K562 (cell line): ENCODE measurements at regions not wholly inside any gene's neighbourhood (a gene's known extent, or its start where the extent isn't known, plus 50 kb on each side); places are given as distances from the start of the nearest gene placed in this dataset.

Experiments used
- ATAC-seq: fragments of 200-7000 bp; cut with Tn5 transposase; 3 replicates; pipeline ENCODE4 v1.9.1; 2020; ENCODE audit warnings: moderate library complexity
- BruUV-seq: library from RNA; stranded (reverse); fragments of 400-500 nt; replicated peaks from 2 replicates; lab custom pipeline; 2021; lab: Mats Ljungman, UMichigan
- CTCF ChIA-PET: fragments of 300-600 bp; formaldehyde crosslinking; extraction: SDS; loops from one replicate; lab custom pipeline; 2021; ENCODE audit warnings: low intra/inter-chr PET ratio; lab: Yijun Ruan, JAX
- POLR2A ChIA-PET: fragments of 300-600, 350-650 bp; sonication (Branson Sonifier 250); formaldehyde crosslinking; extraction: SDS; loops from one replicate; lab custom pipeline; 2021; ENCODE audit warnings: antibody characterized with exemption, inconsistent platforms; lab: Yijun Ruan, JAX
- DNase-seq, 4 experiments: peaks; one replicate each; pipeline versions ENCODE4 v3.0.0 to v3.0.0-alpha.2; 2011 to 2018; ENCODE audit warnings: low spot score in 3 of 4, mixed read lengths in 3 of 4; ENCODE audit errors: extremely low read depth in 1 of 4
- FAIRE-seq: peaks from 2 replicates; lab custom pipeline; 2011; peaks lifted over from hg19 to GRCh38; lab: Jason Lieb, UNC
- H2AFZ ChIP-seq: 2 replicates; pipeline ENCODE4 v1.6.0; 2011; ENCODE audit warnings: low read depth, low read length, control low read depth, inconsistent platforms
- H3K27ac ChIP-seq: fragments of 200-600 bp; 3 replicates; pipeline ENCODE4 v1.8.0; 2011; ENCODE audit warnings: low read depth, mild to moderate bottlenecking, control low read depth, inconsistent platforms, low read length, moderate library complexity, mixed read lengths; ENCODE audit errors: extremely low read depth
- H3K27me3 ChIP-seq, 2 experiments: fragments of 300-600 bp in 1 of 2; 2 replicates in 1 of 2; 3 replicates in 1 of 2; pipeline versions ENCODE4 v1.6.0 to v1.8.0; 2011; ENCODE audit warnings: inconsistent platforms in 2 of 2, low read length in 2 of 2, mild to moderate bottlenecking in 1 of 2, mixed read lengths in 1 of 2, moderate library complexity in 1 of 2; ENCODE audit not compliant: control insufficient read depth in 2 of 2, insufficient read depth in 2 of 2
- H3K36me3 ChIP-seq: fragments of 300-600 bp; 3 replicates; pipeline ENCODE4 v1.8.0; 2011; ENCODE audit warnings: mild to moderate bottlenecking, low read length, inconsistent platforms; ENCODE audit not compliant: control insufficient read depth, insufficient read depth
- H3K4me1 ChIP-seq, 2 experiments: fragments of 200-600 bp in 1 of 2; replicated peaks in 1 of 2; 2 replicates in 1 of 2; 3 replicates in 1 of 2; pipeline versions ENCODE4 v1.5.1 to v1.8.0; 2011; ENCODE audit warnings: inconsistent platforms in 2 of 2, low read length in 2 of 2, mild to moderate bottlenecking in 1 of 2, mixed read lengths in 1 of 2, moderate library complexity in 1 of 2; ENCODE audit not compliant: control insufficient read depth in 2 of 2, insufficient read depth in 2 of 2
- H3K4me2 ChIP-seq: 2 replicates; pipeline ENCODE4 v1.6.1; 2011; ENCODE audit warnings: low read length, control low read depth, inconsistent platforms, mixed read lengths; ENCODE audit not compliant: insufficient read depth
- H3K4me3 ChIP-seq: fragments of 200-600 bp; sonication (generic), shearing (Covaris generic); 2 replicates; pipeline ENCODE4 v1.5.1; 2016; ENCODE audit warnings: control low read depth, inconsistent platforms
- H3K79me2 ChIP-seq: fragments of 200-600 bp; 3 replicates; pipeline ENCODE4 v1.8.0; 2011; ENCODE audit warnings: low read length, inconsistent platforms; ENCODE audit not compliant: control insufficient read depth, insufficient read depth
- H3K9ac ChIP-seq, 2 experiments: 2 replicates each; pipeline versions ENCODE4 v1.6.0 to v1.6.1; 2011; ENCODE audit warnings: low read depth in 2 of 2, low read length in 2 of 2, control low read depth in 1 of 2, inconsistent platforms in 1 of 2, mild to moderate bottlenecking in 1 of 2, mixed read lengths in 1 of 2; ENCODE audit not compliant: insufficient read depth in 1 of 2
- H3K9me1 ChIP-seq: one replicate; pipeline ENCODE4 v1.6.0; 2011; ENCODE audit warnings: inconsistent platforms, mild to moderate bottlenecking, low read length, moderate library complexity; ENCODE audit not compliant: control insufficient read depth, insufficient read depth
- H3K9me3 ChIP-seq: replicated peaks from 2 replicates; pipeline ENCODE4 v1.5.1; 2011; ENCODE audit warnings: low read depth, low read length, inconsistent platforms; ENCODE audit not compliant: control insufficient read depth, insufficient read depth
- H4K20me1 ChIP-seq: replicated peaks from 2 replicates; pipeline ENCODE4 v1.6.1; 2011; ENCODE audit warnings: low read length, inconsistent platforms, mixed read lengths; ENCODE audit not compliant: control insufficient read depth, insufficient read depth
- CAMTA2 ChIP-seq: fragments of 250-450 bp; sonication (Bioruptor Pico); conservative IDR thresholded peaks from 2 replicates; pipeline ENCODE4 v1.5.1; 2022
- CEBPG ChIP-seq, 3 experiments: fragments of 200-800 bp in 1 of 3; sonication (Bioruptor generic) in 1 of 3; sonication (generic) in 1 of 3; formaldehyde crosslinking in 1 of 3; IDR thresholded peaks in 2 of 3; conservative IDR thresholded peaks in 1 of 3; 2 replicates each; pipeline versions ENCODE4 v1.6.1 to v1.8.0; 2016 to 2022; ENCODE audit warnings: missing compliant biosample characterization in 2 of 3, missing genetic modification characterization in 2 of 3, mild to moderate bottlenecking in 1 of 3, missing genetic modification reagents in 1 of 3
- DACH1 ChIP-seq: fragments of 450-650 bp; IDR thresholded peaks from 2 replicates; pipeline ENCODE4 v1.6.1; 2018; ENCODE audit not compliant: partially characterized antibody
- DIDO1 ChIP-seq: fragments of 450-650 bp; IDR thresholded peaks from 2 replicates; pipeline ENCODE4 v1.6.1; 2016; ENCODE audit warnings: low read depth, missing biosample characterization, missing genetic modification characterization
- DMBX1 ChIP-seq: fragments of 250-450 bp; sonication (Bioruptor Pico); IDR thresholded peaks from 2 replicates; pipeline ENCODE4 v1.8.0; 2022; ENCODE audit warnings: inconsistent platforms, mild to moderate bottlenecking, moderate library complexity, borderline replicate concordance
- HMGN3 ChIP-seq: IDR thresholded peaks from 2 replicates; pipeline ENCODE4 v1.6.1; 2011; ENCODE audit warnings: borderline replicate concordance, low read depth, mild to moderate bottlenecking, mixed read lengths, low read length; ENCODE audit not compliant: insufficient read length; ENCODE audit errors: extremely low read depth
- HOXB6 ChIP-seq: fragments of 250-450 bp; sonication (Bioruptor Pico); IDR thresholded peaks from 2 replicates; pipeline ENCODE4 v1.5.1; 2022; ENCODE audit warnings: mild to moderate bottlenecking, borderline replicate concordance
- ILF3 ChIP-seq: fragments of 450-650 bp; IDR thresholded peaks from 2 replicates; pipeline ENCODE4 v1.6.1; 2018; ENCODE audit warnings: antibody characterized with exemption, mild to moderate bottlenecking, moderate library complexity, borderline replicate concordance
- IRF1 ChIP-seq: sonication (generic); formaldehyde crosslinking; IDR thresholded peaks from 2 replicates; pipeline ENCODE4 v1.8.0; 2022; ENCODE audit warnings: missing genetic modification reagents, mild to moderate bottlenecking, borderline replicate concordance
- MIER1 ChIP-seq: fragments of 450-650 bp; IDR thresholded peaks from 2 replicates; pipeline ENCODE4 v1.6.1; 2016; ENCODE audit warnings: antibody characterized with exemption, mild to moderate bottlenecking, low read depth
- NONO ChIP-seq, 2 experiments: fragments of 200-400 bp in 1 of 2; fragments of 450-650 bp in 1 of 2; formaldehyde crosslinking in 1 of 2; IDR thresholded peaks; 2 replicates each; pipeline ENCODE4 v1.6.1; 2017; ENCODE audit warnings: low read depth in 2 of 2, mild to moderate bottlenecking in 2 of 2, moderate library complexity in 2 of 2, low read length in 1 of 2
- U2AF1 ChIP-seq: fragments of 200-400 bp; formaldehyde crosslinking; optimal IDR thresholded peaks from 2 replicates; pipeline ENCODE3; 2017; ENCODE audit warnings: mild to moderate bottlenecking, low read depth, low read length, moderate library complexity
- ZBED1 ChIP-seq: IDR thresholded peaks from 2 replicates; pipeline ENCODE4 v1.6.1; 2014
- ZBTB1 ChIP-seq: sonication (generic); formaldehyde crosslinking; IDR thresholded peaks from 2 replicates; pipeline ENCODE4 v1.8.1; 2023; ENCODE audit warnings: missing genetic modification reagents, low read depth, mild to moderate bottlenecking, borderline replicate concordance
- ZFP36 ChIP-seq: fragments of 150-350 bp; IDR thresholded peaks from 2 replicates; pipeline ENCODE4 v1.6.1; 2018; ENCODE audit warnings: low read length, low read depth; ENCODE audit not compliant: partially characterized antibody
- ZNF12 ChIP-seq: sonication (generic); formaldehyde crosslinking; IDR thresholded peaks from 2 replicates; pipeline ENCODE4 v1.4.0; 2020; ENCODE audit warnings: mild to moderate bottlenecking, missing genetic modification reagents
- WGBS: fragments of 100-300 bp; shearing (Covaris generic); methylation state at CpG from one replicate; pipeline ENCODE4 v1.1.6; 2016; ENCODE audit warnings: low coverage, mixed read lengths; ENCODE audit not compliant: insufficient coverage; ENCODE audit errors: missing lambda C conversion rate; 5-methylcytosine and 5-hydroxymethylcytosine counted together
- in situ Hi-C: fragments of 300-500 bp; cut with MboI; formaldehyde crosslinking; loops from 4 replicates; pipeline ENCODE4 v1.15.0; 2018; ENCODE audit warnings: inconsistent platforms, mixed read lengths
- intact Hi-C: fragments of 100-400 bp; cut with micrococcal nuclease; formaldehyde crosslinking; loops from 2 replicates; pipeline ENCODE4 v1.14.2; 2022
- TF ChIP-seq, protein P1 (sequence below): fragments of 450-650 bp; formaldehyde crosslinking; IDR thresholded peaks from 2 replicates; pipeline ENCODE4 v1.4.0; 2022; ENCODE audit warnings: mild to moderate bottlenecking, moderate library complexity
- TF ChIP-seq, protein P2 (sequence below): sonication (generic); formaldehyde crosslinking; IDR thresholded peaks from 2 replicates; pipeline ENCODE4 v1.8.0; 2022; ENCODE audit warnings: missing genetic modification reagents, mild to moderate bottlenecking, borderline replicate concordance

DNA sequence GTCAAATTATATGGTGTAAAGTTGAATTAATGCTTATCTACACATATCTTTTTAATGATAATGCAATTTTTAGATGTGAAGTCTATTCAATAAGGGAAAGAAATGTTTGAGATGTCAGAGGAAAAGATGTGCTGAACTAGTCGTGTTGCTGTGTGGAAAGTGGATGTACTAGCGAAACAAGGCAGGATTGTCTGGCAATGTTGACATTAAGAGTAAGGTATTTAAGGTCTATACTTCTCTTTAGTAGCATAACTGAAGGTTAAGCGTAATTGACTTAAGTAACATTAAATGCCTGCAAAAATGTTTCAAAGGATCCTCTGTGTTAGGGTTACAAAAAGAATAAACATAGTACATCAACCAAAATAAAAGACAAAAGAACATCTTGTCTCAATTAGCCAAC lies 787.3 kb upstream of the KLHL1 start:
- in situ Hi-C loops = no loop called here
- TF ChIP-seq, protein P1, sequence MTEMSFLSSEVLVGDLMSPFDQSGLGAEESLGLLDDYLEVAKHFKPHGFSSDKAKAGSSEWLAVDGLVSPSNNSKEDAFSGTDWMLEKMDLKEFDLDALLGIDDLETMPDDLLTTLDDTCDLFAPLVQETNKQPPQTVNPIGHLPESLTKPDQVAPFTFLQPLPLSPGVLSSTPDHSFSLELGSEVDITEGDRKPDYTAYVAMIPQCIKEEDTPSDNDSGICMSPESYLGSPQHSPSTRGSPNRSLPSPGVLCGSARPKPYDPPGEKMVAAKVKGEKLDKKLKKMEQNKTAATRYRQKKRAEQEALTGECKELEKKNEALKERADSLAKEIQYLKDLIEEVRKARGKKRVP (CRISPR knock-in tag) = no peak
- TF ChIP-seq ILF3 = no peak
- no peak for TF ChIP-seq MIER1
- no peak for TF ChIP-seq DMBX1 (CRISPR knock-in tag)
- no peak for TF ChIP-seq CAMTA2
- TF ChIP-seq U2AF1 = no peak
- no peak for TF ChIP-seq NONO (IDR thresholded peaks at IDR 0.05; ENCODE audit: low read depth in 2 of 2, low read length in 1 of 2)
- TF ChIP-seq ZNF12 (CRISPR knock-in tag) = no peak
- TF ChIP-seq HOXB6 (CRISPR knock-in tag) = no peak
- TF ChIP-seq IRF1 (CRISPR knock-in tag) = no peak
- no peak for TF ChIP-seq CEBPG (CRISPR knock-in tag; IDR thresholded peaks at IDR 0.05)
- TF ChIP-seq CEBPG (tag; conservative IDR thresholded peaks at IDR 0.05 in 1 of 2, IDR thresholded peaks at IDR 0.05 in 1 of 2) = no peak
- no peak for TF ChIP-seq HMGN3
- TF ChIP-seq DIDO1 = no peak
- TF ChIP-seq ZBED1 = no peak
- no peak for TF ChIP-seq ZFP36
- TF ChIP-seq, protein P2, sequence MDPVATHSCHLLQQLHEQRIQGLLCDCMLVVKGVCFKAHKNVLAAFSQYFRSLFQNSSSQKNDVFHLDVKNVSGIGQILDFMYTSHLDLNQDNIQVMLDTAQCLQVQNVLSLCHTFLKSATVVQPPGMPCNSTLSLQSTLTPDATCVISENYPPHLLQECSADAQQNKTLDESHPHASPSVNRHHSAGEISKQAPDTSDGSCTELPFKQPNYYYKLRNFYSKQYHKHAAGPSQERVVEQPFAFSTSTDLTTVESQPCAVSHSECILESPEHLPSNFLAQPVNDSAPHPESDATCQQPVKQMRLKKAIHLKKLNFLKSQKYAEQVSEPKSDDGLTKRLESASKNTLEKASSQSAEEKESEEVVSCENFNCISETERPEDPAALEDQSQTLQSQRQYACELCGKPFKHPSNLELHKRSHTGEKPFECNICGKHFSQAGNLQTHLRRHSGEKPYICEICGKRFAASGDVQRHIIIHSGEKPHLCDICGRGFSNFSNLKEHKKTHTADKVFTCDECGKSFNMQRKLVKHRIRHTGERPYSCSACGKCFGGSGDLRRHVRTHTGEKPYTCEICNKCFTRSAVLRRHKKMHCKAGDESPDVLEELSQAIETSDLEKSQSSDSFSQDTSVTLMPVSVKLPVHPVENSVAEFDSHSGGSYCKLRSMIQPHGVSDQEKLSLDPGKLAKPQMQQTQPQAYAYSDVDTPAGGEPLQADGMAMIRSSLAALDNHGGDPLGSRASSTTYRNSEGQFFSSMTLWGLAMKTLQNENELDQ (CRISPR knock-in tag) = no peak
- TF ChIP-seq ZBTB1 (CRISPR knock-in tag) = no peak
- TF ChIP-seq DACH1 = no peak

More for the DNA sequence above, 787.3 kb upstream of the KLHL1 start:
- intact Hi-C loops = no loop called here
- Histone ChIP-seq H2AFZ (no peak overlapping the region), H3K4me3 (no peak overlapping the region), H3K27ac (no peak overlapping the region), H3K79me2 (no peaks in the 10 kb centered on the region), H3K4me1 (no peaks in the 10 kb centered on the region), H3K36me3 (no peaks in the 10 kb centered on the region), H3K4me2 (no peak overlapping the region), H3K9ac (no peak overlapping the region), H3K9me1 (no peaks in the 10 kb centered on the region), H3K27me3 (no peaks in the 10 kb centered on the region), H3K9me3 (no peaks in the 10 kb centered on the region), H4K20me1 (no peaks in the 10 kb centered on the region)
- 0% methylated on average over 3 of the region's 3 CpGs for WGBS
- DNase-seq (no peak), ATAC-seq (no peak), FAIRE-seq (no peak)
- POLR2A ChIA-PET = no interaction called here
- BruUV-seq = no TSS peak
- CTCF ChIA-PET = no interaction called here
